SK-N-SH treated with all-trans-retinoic acid at 6 μM for 48 hours (cell line): ENCODE measurements at regions not wholly inside any gene's neighbourhood (a gene's known extent, or its start where the extent isn't known, plus 50 kb on each side); places are given as distances from the start of the nearest gene placed in this dataset.

Experiments
- ARNTL ChIP-seq: fragments of 450-650 bp; formaldehyde crosslinking; IDR thresholded peaks from 2 replicates; pipeline ENCODE4 v1.5.0; 2020; ENCODE audit warnings: low read depth, mild to moderate bottlenecking, moderate library complexity, borderline replicate concordance
- BACH2 ChIP-seq: fragments of 250-450 bp; sonication (Bioruptor Pico); IDR thresholded peaks from 2 replicates; pipeline ENCODE4 v1.9.0; 2021; ENCODE audit warnings: mild to moderate bottlenecking, borderline replicate concordance
- CSDC2 ChIP-seq: fragments of 250-450 bp; sonication (Bioruptor Pico); IDR thresholded peaks from 2 replicates; pipeline ENCODE4 v1.5.0; 2020; ENCODE audit warnings: mild to moderate bottlenecking, moderate library complexity
- ISL1 ChIP-seq: fragments of 250-450 bp; sonication (Bioruptor Pico); IDR thresholded peaks from 2 replicates; pipeline ENCODE4 v2.1.2; 2022; ENCODE audit warnings: mild to moderate bottlenecking, moderate library complexity
- OSR1 ChIP-seq: fragments of 250-450 bp; sonication (Bioruptor Pico); IDR thresholded peaks from 2 replicates; pipeline ENCODE4 v1.8.0; 2022; ENCODE audit warnings: moderate library complexity, mild to moderate bottlenecking, inconsistent platforms
- RARB ChIP-seq: fragments of 250-450 bp; sonication (Bioruptor Pico); IDR thresholded peaks from 2 replicates; pipeline ENCODE4 v1.8.0; 2021; ENCODE audit warnings: mild to moderate bottlenecking, moderate library complexity
- ZFP3 ChIP-seq: fragments of 250-450 bp; sonication (Bioruptor Pico); IDR thresholded peaks from 2 replicates; pipeline ENCODE4 v1.5.0; 2020; ENCODE audit warnings: mild to moderate bottlenecking, moderate library complexity
- ZFP30 ChIP-seq: fragments of 450-650 bp; formaldehyde crosslinking; IDR thresholded peaks from 2 replicates; pipeline ENCODE4 v1.5.0; 2022; ENCODE audit warnings: mild to moderate bottlenecking, moderate library complexity
- ZNF8 ChIP-seq: fragments of 450-650 bp; formaldehyde crosslinking; IDR thresholded peaks from 2 replicates; pipeline ENCODE4 v1.5.0; 2020; ENCODE audit warnings: mild to moderate bottlenecking, moderate library complexity
- TF ChIP-seq, protein P1 (sequence below): fragments of 250-450 bp; sonication (Bioruptor Pico); IDR thresholded peaks from 2 replicates; pipeline ENCODE4 v1.5.1; 2020; ENCODE audit warnings: low read depth, mild to moderate bottlenecking, moderate library complexity

DNA sequence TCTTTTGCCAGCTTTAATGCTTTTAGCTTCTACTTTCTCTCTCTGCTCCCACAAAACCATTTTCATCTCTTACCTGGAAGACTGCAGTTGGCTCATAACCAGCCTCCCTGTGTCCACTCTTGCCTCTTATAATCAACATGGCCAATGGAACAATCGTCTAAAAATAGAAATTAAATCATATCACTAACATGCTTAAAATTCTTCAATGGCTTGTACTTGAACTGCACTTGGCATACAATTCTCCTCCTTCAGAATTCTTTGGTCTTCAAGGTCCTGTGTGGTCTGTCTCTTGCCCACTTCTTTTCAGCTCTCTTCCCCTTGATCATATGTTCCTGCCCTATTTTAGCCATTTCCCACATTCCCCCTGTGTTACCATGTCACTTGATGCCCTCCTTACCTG is 342.2 kb downstream of the ATP23 start:
- TF ChIP-seq ZFP3, result no peak
- TF ChIP-seq ISL1 (CRISPR knock-in tag), result no peak
- no peak for TF ChIP-seq BACH2
- TF ChIP-seq ARNTL, result no peak
- no peak for TF ChIP-seq RARB (CRISPR knock-in tag)
- TF ChIP-seq ZNF8 (CRISPR knock-in tag), result no peak
- no peak for TF ChIP-seq OSR1 (CRISPR knock-in tag)
- TF ChIP-seq ZFP30 (CRISPR knock-in tag), result no peak
- TF ChIP-seq CSDC2 (CRISPR knock-in tag), result no peak
- TF ChIP-seq, protein P1, sequence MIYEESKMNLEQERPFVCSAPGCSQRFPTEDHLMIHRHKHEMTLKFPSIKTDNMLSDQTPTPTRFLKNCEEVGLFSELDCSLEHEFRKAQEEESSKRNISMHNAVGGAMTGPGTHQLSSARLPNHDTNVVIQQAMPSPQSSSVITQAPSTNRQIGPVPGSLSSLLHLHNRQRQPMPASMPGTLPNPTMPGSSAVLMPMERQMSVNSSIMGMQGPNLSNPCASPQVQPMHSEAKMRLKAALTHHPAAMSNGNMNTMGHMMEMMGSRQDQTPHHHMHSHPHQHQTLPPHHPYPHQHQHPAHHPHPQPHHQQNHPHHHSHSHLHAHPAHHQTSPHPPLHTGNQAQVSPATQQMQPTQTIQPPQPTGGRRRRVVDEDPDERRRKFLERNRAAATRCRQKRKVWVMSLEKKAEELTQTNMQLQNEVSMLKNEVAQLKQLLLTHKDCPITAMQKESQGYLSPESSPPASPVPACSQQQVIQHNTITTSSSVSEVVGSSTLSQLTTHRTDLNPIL, result no peak
